ENCODE measurements at regions not wholly inside any gene's neighbourhood (a gene's known extent, or its start where the extent isn't known, plus 50 kb on each side); places are given as distances from the start of the nearest gene placed in this dataset.

DNA sequence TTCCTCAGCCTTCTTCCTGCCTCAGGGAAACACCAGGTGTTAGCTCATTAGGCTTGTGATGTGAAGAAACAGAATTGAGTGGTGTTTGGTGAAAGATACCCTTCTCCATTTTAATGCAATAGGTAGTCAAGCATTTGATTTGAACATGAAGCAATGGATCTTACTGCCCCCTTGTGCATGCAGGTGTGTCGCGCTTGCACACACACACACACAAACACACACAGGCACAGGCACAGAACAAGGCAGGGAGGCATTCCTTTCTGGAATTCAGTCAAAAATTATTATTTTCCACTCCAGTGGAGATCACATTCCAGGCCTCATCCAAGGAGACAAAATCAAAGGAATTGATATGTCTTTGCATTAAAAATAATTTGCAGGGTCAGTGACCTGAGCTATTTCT is 667.0 kb upstream of the MARCKS start:
- peaks cover 4% of the 10 kb centered on the region; the same call in 1 of the 2 replicates for H3K9me3 ChIP-seq (ENCODE audit: low read length)
- H3K9me2 ChIP-seq (replicated peaks; ENCODE audit: insufficient read depth, low read length): no peaks in the 10 kb centered on the region
- no peak overlapping the region for H3K27ac ChIP-seq (ENCODE audit: low read length)
- H3K27me3 ChIP-seq (ENCODE audit: low read length): no peaks in the 10 kb centered on the region
- H3K36me3 ChIP-seq (ENCODE audit: insufficient read depth, low read length): no peaks in the 10 kb centered on the region
- H3K4me2 ChIP-seq (ENCODE audit: low read depth, low read length, poor library complexity, severe bottlenecking): no peak overlapping the region
- DNase-seq: no peak
- H3K79me2 ChIP-seq (ENCODE audit: low read length): no peaks in the 10 kb centered on the region
- H3K4me1 ChIP-seq (ENCODE audit: low read length): no peaks in the 10 kb centered on the region
- no peak overlapping the region for H3K4me3 ChIP-seq (ENCODE audit: low read length)
- no peak overlapping the region for H3K9ac ChIP-seq (ENCODE audit: low read length)
- H2AFZ ChIP-seq (ENCODE audit: low read length): no peak overlapping the region
- H4K20me1 ChIP-seq (ENCODE audit: insufficient read depth, low read depth, low read length): no peaks in the 10 kb centered on the region

DNA sequence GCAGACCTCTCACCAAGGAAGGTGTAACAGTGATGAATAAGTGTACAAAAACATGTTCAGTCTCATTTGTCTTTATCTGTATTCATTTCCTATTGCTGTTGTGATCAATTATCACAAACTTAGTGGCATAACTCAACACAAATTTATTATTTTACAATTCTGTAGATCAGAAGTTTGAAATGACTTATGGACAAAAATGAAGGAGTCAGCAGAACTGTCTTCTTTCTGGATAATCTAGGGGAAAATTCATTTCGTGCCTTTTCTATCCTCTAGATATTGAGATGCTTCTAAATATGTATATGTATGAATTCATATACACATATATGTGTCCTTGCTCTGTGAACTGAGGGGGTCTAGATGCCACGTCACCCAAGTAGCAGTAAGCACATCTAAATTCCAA is 663.1 kb upstream of the MARCKS start:
- Histone ChIP-seq H3K9me3 (ENCODE audit: low read length) (peaks cover 4% of the 10 kb centered on the region; the same call in 1 of the 2 replicates), H3K4me3 (ENCODE audit: low read length) (no peak overlapping the region), H3K27ac (ENCODE audit: low read length) (no peak overlapping the region), H3K9ac (ENCODE audit: low read length) (no peak overlapping the region), H3K9me2 (replicated peaks; ENCODE audit: insufficient read depth, low read length) (no peaks in the 10 kb centered on the region), H3K4me2 (ENCODE audit: low read depth, low read length, poor library complexity, severe bottlenecking) (no peak overlapping the region), H3K79me2 (ENCODE audit: low read length) (no peaks in the 10 kb centered on the region), H3K36me3 (ENCODE audit: insufficient read depth, low read length) (no peaks in the 10 kb centered on the region), H3K4me1 (ENCODE audit: low read length) (no peaks in the 10 kb centered on the region), H4K20me1 (ENCODE audit: insufficient read depth, low read depth, low read length) (no peaks in the 10 kb centered on the region), H3K27me3 (ENCODE audit: low read length) (no peaks in the 10 kb centered on the region), H2AFZ (ENCODE audit: low read length) (no peak overlapping the region)
- no peak for DNase-seq

- Histone ChIP-seq H3K4me1 (ENCODE audit: low read length) (no peaks in the 10 kb centered on the region), H3K79me2 (ENCODE audit: low read length) (no peaks in the 10 kb centered on the region), H3K9ac (ENCODE audit: low read length) (no peak overlapping the region), H2AFZ (ENCODE audit: low read length) (no peak overlapping the region), H3K4me3 (ENCODE audit: low read length) (no peak overlapping the region), H3K36me3 (ENCODE audit: insufficient read depth, low read length) (no peaks in the 10 kb centered on the region), H4K20me1 (ENCODE audit: insufficient read depth, low read depth, low read length) (no peaks in the 10 kb centered on the region), H3K4me2 (ENCODE audit: low read depth, low read length, poor library complexity, severe bottlenecking) (no peak overlapping the region), H3K27ac (ENCODE audit: low read length) (no peak overlapping the region), H3K27me3 (ENCODE audit: low read length) (no peaks in the 10 kb centered on the region), H3K9me3 (ENCODE audit: low read length) (no peaks in the 10 kb centered on the region), H3K9me2 (replicated peaks; ENCODE audit: insufficient read depth, low read length) (no peaks in the 10 kb centered on the region)
- DNase-seq: no peak
Observed at GRCh38 chr6:113202852-113203714, 654.1 kb upstream of the MARCKS start.

DNA sequence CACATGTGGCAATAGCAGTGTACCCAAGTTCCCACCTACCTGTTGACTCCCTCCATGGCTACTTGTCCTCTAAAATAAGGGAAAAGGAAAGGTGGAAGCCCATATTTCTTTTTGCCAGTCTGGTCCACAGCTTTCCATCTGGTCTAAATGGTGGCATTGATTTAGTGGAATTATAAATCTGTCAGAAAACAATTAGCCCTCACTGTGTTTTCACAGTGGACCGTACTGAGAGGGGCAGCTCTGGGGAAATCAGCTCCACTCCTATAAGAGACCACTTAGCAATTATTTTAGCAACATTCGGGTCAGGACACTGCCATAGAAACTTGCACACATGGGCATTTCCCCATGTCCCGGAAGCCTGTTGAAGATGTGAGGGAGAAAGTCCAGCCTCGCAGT is 653.4 kb upstream of the MARCKS start:
- no peak for DNase-seq
- no peaks in the 10 kb centered on the region for H3K4me1 ChIP-seq (ENCODE audit: low read length)
- H2AFZ ChIP-seq (ENCODE audit: low read length): no peak overlapping the region
- no peaks in the 10 kb centered on the region for H3K9me3 ChIP-seq (ENCODE audit: low read length)
- H3K4me2 ChIP-seq (ENCODE audit: low read depth, low read length, poor library complexity, severe bottlenecking): no peak overlapping the region
- H3K27me3 ChIP-seq (ENCODE audit: low read length): no peaks in the 10 kb centered on the region
- H3K36me3 ChIP-seq (ENCODE audit: insufficient read depth, low read length): no peaks in the 10 kb centered on the region
- H3K9me2 ChIP-seq (replicated peaks; ENCODE audit: insufficient read depth, low read length): no peaks in the 10 kb centered on the region
- H3K9ac ChIP-seq (ENCODE audit: low read length): no peak overlapping the region
- H3K27ac ChIP-seq (ENCODE audit: low read length): no peak overlapping the region
- H3K79me2 ChIP-seq (ENCODE audit: low read length): no peaks in the 10 kb centered on the region
- H4K20me1 ChIP-seq (ENCODE audit: insufficient read depth, low read depth, low read length): no peaks in the 10 kb centered on the region
- H3K4me3 ChIP-seq (ENCODE audit: low read length): no peak overlapping the region

DNA sequence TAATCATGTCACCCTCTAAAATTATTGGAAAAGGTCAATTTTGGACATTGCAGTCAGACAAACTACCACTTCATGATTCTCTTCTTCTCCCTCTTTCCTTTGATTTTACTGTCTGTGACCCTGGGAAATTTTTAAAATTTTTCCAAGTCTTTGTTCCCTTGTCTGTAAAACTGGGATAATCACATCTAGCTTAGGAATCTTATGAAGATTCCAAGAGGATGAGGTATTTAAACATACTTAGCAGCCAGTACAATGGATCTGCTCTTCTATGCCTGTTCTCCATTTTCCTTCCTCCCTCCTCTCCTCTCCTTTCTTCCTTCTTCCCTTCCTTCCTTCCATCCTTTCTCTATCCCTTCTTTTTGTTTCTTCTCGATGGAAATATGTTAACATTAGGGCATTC is 651.6 kb upstream of the MARCKS start:
- H3K4me2 ChIP-seq (ENCODE audit: low read depth, low read length, poor library complexity, severe bottlenecking): no peak overlapping the region
- H4K20me1 ChIP-seq (ENCODE audit: insufficient read depth, low read depth, low read length): no peaks in the 10 kb centered on the region
- no peak for DNase-seq
- no peaks in the 10 kb centered on the region for H3K27me3 ChIP-seq (ENCODE audit: low read length)
- no peak overlapping the region for H2AFZ ChIP-seq (ENCODE audit: low read length)
- H3K9ac ChIP-seq (ENCODE audit: low read length): no peak overlapping the region
- no peaks in the 10 kb centered on the region for H3K36me3 ChIP-seq (ENCODE audit: insufficient read depth, low read length)
- H3K9me2 ChIP-seq (replicated peaks; ENCODE audit: insufficient read depth, low read length): no peaks in the 10 kb centered on the region
- no peaks in the 10 kb centered on the region for H3K9me3 ChIP-seq (ENCODE audit: low read length)
- no peak overlapping the region for H3K4me3 ChIP-seq (ENCODE audit: low read length)
- H3K79me2 ChIP-seq (ENCODE audit: low read length): no peaks in the 10 kb centered on the region
- no peaks in the 10 kb centered on the region for H3K4me1 ChIP-seq (ENCODE audit: low read length)
- H3K27ac ChIP-seq (ENCODE audit: low read length): no peak overlapping the region

DNA sequence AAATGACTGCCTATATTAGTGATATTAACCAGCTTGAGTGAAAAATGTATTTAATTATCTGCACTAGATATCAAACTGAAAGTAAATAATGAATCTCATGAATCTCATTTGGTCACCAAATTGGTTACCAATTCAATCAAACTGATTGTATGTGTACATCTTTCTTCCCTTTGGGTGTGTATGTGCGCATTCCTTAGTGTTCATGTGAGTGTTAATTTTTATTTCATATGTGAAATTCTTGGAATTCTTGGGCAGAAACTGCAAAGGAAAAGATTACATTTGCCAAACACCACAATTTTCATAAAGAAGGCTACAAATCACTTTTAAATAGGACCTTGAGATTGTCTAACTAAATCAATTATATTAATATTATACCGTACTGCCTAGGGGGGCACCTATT is 648.4 kb upstream of the MARCKS start:
- Histone ChIP-seq H3K36me3 (ENCODE audit: insufficient read depth, low read length) (no peaks in the 10 kb centered on the region), H3K4me3 (ENCODE audit: low read length) (no peak overlapping the region), H3K9me2 (replicated peaks; ENCODE audit: insufficient read depth, low read length) (no peaks in the 10 kb centered on the region), H2AFZ (ENCODE audit: low read length) (no peak overlapping the region), H3K4me2 (ENCODE audit: low read depth, low read length, poor library complexity, severe bottlenecking) (no peak overlapping the region), H3K4me1 (ENCODE audit: low read length) (no peaks in the 10 kb centered on the region), H3K9ac (ENCODE audit: low read length) (no peak overlapping the region), H3K79me2 (ENCODE audit: low read length) (no peaks in the 10 kb centered on the region), H4K20me1 (ENCODE audit: insufficient read depth, low read depth, low read length) (no peaks in the 10 kb centered on the region), H3K9me3 (ENCODE audit: low read length) (no peaks in the 10 kb centered on the region), H3K27ac (ENCODE audit: low read length) (no peak overlapping the region), H3K27me3 (ENCODE audit: low read length) (no peaks in the 10 kb centered on the region)
- DNase-seq: no peak

- Histone ChIP-seq H2AFZ (ENCODE audit: low read length) (no peak overlapping the region), H3K9ac (ENCODE audit: low read length) (no peak overlapping the region), H3K79me2 (ENCODE audit: low read length) (no peaks in the 10 kb centered on the region), H4K20me1 (ENCODE audit: insufficient read depth, low read depth, low read length) (no peaks in the 10 kb centered on the region), H3K36me3 (ENCODE audit: insufficient read depth, low read length) (no peaks in the 10 kb centered on the region), H3K9me2 (replicated peaks; ENCODE audit: insufficient read depth, low read length) (no peaks in the 10 kb centered on the region), H3K4me3 (ENCODE audit: low read length) (no peak overlapping the region), H3K4me2 (ENCODE audit: low read depth, low read length, poor library complexity, severe bottlenecking) (no peak overlapping the region), H3K27ac (ENCODE audit: low read length) (no peak overlapping the region), H3K4me1 (ENCODE audit: low read length) (no peaks in the 10 kb centered on the region), H3K9me3 (ENCODE audit: low read length) (no peaks in the 10 kb centered on the region), H3K27me3 (ENCODE audit: low read length) (no peaks in the 10 kb centered on the region)
- DNase-seq: no peak
Observed at GRCh38 chr6:113209315-113209714, 647.8 kb upstream of the MARCKS start.

- Histone ChIP-seq H2AFZ (ENCODE audit: low read length) (no peak overlapping the region), H3K27me3 (ENCODE audit: low read length) (no peaks in the 10 kb centered on the region), H3K4me2 (ENCODE audit: low read depth, low read length, poor library complexity, severe bottlenecking) (no peak overlapping the region), H3K4me1 (ENCODE audit: low read length) (no peaks in the 10 kb centered on the region), H3K9me2 (replicated peaks; ENCODE audit: insufficient read depth, low read length) (peaks cover under 1% of the 10 kb centered on the region; the same call in 1 of the 2 replicates), H3K9ac (ENCODE audit: low read length) (no peak overlapping the region), H3K27ac (ENCODE audit: low read length) (no peak overlapping the region), H3K9me3 (ENCODE audit: low read length) (no peaks in the 10 kb centered on the region), H4K20me1 (ENCODE audit: insufficient read depth, low read depth, low read length) (no peaks in the 10 kb centered on the region), H3K4me3 (ENCODE audit: low read length) (no peak overlapping the region), H3K36me3 (ENCODE audit: insufficient read depth, low read length) (no peaks in the 10 kb centered on the region), H3K79me2 (ENCODE audit: low read length) (no peaks in the 10 kb centered on the region)
- DNase-seq: no peak
Observed at GRCh38 chr6:113211170-113211569, 646.0 kb upstream of the MARCKS start.

Data from Karpas-422 (cell line).